NCI-H345 treated with DMSO at 0.1 percent for 48 hours (cell line): ENCODE measurements at regions not wholly inside any gene's neighbourhood (a gene's known extent, or its start where the extent isn't known, plus 50 kb on each side); places are given as distances from the start of the nearest gene placed in this dataset.

ENCODE experiments used
- DNase-seq: peaks from one replicate; lab custom pipeline; 2025; ENCODE audit not compliant: unreplicated experiment; lab: John Stamatoyannopoulos, UW

DNA sequence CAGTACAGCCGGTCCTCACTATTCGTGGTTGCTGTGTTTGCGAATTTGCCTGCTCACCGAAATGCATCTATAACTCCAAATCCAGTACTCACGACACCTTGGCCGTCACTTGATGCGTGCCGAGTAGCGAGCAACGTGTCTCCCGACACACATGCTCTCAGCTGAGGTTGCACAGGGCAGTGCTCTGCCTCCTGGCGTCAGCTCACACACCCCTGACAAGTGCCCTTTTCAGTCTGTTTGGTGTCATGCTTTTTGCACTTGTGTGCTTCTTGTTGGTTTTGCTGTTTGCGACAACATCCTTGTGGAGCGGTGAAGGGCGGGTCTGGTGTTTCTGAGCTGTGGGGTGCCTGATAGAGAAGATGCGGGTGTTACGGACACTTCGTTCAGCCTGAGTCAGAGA lies 110.4 kb upstream of the RFLNA start:
- DNase-seq = peak; percentile 86

DNA sequence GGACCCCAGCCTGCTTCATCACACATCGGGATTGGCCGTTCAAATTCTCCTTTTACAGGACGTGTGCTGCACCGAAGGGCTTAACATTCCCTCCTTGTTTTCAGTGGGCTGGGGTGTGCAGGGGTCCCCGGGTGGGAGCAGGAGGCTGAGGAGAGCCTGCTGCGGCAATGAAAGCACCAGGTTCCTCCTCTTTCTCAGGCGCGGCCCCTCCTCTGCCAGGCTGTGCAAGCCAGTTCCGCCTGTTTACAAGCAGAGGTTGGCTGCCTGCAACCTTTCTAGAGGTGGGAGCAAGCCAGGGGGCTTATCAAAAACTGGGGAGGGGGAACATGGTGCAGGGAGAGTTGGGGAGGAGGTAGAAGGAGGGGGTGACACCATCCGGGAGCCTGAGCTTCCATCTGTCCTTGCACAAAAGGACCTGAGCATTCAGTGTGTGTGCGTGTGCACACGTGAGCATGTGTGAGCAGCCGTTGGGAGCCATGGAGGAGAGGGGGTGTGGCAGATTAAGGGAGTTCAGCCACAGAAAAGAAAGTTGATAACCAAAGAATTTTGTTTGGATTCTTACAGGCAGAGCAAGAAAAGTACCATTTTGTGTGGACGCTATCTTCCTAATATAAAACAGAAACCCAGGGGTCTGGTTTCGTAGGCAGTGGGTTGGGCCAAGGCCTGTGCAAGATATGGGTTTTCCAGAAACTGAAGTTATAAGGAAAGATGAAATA lies 108.8 kb upstream of the RFLNA start:
- no peak for DNase-seq

GRCh38 chr12:124188084-124188483 lies 106.8 kb upstream of the RFLNA start:
- DNase-seq = no peak

DNA sequence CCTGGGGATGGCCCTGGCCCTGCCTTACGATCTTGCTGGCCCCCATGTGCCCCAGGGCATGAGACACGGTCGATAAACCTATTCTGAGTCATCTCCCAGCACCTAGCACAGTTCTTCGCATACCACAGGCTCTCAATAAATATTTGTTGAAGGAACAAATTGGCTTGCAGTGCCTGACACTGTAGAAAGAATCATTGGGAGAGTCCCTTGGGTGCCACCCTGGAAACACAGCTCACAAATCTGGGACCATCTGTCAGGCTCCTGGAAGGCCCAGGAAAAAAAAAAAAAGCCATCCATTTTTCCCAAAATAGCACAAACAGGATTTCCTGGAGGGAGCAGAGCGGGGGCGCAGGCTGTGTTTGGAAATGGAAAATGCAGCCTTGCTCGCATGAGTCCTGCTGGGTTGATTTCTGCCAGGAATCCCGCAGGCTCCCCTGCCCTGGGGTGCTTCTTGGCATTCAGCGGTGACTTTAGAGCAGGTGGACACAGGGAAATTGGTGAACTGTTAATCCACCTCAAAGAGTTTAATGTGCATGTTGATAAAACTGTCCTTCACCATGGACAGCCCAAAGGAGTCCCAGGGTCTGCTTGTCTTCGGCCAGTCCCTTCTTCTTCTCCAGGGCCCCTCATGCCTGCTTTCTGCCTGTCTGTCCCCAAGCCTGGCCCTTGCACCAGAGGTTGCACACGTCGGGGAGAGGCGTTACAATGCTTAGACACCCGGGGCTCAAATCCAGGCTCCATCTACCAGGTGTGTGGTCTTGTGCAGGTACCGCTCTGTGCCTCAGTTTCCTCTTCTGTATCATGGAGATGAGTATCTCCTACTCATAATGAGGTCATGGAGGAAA lies 106.1 kb upstream of the RFLNA start:
- DNase-seq = peak; percentile 70

DNA sequence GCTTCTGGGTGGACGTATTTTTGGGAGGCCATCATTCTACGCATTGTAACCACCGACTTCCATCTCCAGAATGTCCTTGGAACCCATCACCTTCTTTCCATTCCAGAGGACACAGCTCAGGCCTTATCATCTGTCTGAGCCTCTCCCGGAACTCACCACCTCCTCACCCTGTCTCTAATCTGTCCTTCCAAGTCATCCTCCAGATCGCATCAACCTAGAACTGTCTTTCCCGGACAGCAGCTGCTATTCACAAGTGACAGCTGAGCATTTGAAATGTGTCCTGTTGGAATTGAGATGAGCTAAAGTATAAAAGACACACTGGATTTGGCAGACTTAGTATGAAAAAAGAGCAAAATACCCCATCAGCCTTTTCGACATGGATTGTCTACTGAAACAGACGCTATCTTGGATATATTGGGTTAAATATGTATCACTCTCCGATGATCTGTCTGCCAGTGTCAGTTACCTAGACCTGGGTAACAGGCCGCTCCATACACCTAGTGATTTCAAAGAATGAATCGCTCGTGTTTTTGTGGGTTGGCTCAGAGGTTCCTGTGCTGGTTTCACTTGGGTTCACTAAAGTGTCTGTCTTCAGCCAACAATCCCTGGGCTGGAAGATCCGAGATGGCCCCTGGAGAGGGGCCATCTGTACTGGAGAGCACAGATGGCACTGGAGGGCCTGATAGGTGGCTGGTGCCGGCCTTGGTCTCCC lies 104.4 kb upstream of the RFLNA start:
- no peak for DNase-seq

GRCh38 chr12:124191024-124191359 lies 103.9 kb upstream of the RFLNA start:
- no peak for DNase-seq

GRCh38 chr12:124191966-124192365 lies 102.9 kb upstream of the RFLNA start:
- no peak for DNase-seq

DNA sequence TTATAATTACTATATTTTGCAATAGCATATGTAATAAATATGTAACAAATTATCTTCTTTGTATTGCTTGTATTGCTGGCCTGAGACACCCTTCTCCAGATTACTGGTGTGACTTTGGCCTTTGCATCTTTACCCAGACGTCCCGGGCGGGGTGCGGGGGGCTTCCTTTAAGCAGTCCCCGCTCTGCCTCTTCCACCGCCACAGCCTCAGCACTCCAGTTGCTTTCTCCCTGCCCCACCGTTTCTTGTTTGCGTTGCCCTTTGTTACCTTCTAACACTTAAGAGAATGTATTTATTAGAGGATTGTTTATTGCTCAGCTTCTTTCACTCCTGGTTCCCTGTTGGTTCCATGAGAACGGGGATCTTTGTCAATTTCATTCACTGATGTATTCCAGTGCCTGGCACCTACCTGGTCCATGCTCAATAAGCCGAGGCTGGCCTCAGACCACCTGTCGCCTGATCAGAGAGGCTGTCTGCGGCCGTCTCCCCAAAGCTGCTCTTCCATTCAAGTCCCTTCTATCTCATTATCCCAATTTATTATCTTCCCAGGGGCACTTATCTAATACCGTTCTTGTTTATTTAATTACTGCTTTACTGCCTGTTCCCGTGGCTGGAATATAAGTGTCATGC lies 100.5 kb upstream of the RFLNA start:
- DNase-seq = no peak

DNA sequence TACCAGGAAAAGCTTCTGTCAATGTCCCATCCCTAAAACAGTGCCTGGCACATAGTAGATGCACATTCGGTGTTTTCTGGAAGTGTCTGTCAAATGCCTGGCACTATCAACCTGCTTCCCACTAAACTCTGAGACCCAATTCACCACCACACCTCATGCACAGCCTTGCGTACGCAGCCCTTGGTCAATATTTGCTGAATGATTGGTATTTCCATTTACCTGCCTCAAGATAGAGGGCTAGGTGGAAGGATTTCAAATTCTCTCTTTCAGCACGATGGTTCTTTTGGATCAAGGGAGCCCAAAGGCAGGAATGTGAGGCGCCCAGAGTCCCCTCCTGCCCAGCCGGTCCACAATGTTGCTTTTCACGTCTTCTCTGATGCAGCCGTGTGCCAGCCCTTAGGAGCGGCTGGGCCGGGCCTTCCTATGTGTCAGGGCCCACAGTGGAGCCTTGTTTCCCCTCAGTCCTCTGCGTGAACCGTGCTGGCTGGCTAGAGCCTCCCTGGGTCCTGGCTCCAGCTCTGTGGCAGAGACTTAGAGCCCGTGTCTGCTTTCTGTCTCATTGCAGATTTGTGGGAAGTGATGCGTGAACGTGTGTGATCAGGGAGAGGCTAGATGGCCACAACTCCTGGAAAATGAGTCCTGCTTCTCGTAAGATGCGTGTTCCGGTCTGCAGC lies 99.9 kb upstream of the RFLNA start:
- DNase-seq = no peak

DNA sequence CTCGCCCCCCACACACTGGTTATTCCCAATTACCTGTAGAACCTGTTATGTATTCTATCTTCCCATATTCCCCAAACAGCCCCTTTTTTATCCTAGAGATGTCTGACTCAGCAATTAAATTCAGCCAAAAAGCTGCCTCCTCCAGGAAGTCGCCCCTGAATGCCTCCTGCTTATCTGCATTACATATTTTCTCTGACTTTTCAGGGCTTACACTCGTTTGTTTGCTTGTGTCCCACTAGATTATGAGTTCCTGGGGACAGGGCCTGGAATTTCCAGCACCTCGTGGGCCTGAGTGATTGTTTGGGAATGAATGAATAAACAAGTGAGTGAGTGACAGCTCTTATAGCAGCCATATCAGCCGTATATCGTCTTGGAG lies 99.3 kb upstream of the RFLNA start:
- no peak for DNase-seq

- DNase-seq = no peak
These were observed 98.7 kb upstream of the RFLNA start for GRCh38 chr12:124196236-124196635.

DNA sequence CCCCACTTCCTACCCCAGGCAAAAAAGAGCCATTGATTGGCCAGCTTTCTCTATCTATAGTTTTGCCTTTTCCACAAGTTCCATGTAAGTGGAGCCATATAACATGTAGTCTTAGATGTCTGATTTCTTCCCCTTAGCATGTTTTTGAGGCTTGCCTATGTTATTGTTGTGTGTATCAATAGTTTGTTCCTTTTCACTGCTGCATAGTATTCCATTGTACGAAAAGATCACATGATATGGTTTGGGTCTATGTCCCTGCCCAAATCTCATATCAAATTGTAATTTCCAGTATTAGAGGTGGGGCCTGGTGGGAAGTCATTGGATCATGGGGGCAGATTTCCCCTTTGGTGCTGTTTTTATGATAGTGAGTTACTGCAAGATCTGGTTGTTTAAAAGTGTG lies 93.6 kb upstream of the RFLNA start:
- no peak for DNase-seq

GRCh38 chr12:124203176-124203575 lies 91.7 kb upstream of the RFLNA start:
- no peak for DNase-seq

GRCh38 chr12:124205405-124205804 lies 89.5 kb upstream of the RFLNA start:
- DNase-seq = no peak

DNA sequence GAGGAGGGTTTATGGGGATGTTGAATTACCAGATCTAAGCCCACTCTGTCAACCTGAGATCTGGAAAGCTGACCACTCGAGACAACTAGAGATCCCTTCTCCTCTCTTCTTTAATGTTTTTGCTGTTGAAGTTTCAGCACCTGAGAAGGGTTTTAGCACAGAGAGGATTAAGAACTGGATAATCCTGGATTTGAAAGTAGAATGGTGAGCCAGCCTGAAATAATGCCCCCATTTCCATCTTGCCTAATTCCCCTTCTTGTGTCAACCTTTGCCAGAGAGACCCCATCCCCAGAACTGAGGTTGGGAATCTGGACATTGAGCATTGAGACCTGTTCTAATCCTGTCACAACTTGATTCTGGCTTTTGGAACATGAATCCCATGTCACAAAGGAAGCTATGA lies 87.8 kb upstream of the RFLNA start:
- no peak for DNase-seq

GRCh38 chr12:124207617-124208016 lies 87.3 kb upstream of the RFLNA start:
- no peak for DNase-seq

- DNase-seq = no peak
These were observed 86.4 kb upstream of the RFLNA start for GRCh38 chr12:124208489-124208888.

GRCh38 chr12:124210991-124211577 lies 83.8 kb upstream of the RFLNA start:
- no peak for DNase-seq

- DNase-seq = no peak
These were observed 83.1 kb upstream of the RFLNA start for GRCh38 chr12:124211753-124212152.

DNA sequence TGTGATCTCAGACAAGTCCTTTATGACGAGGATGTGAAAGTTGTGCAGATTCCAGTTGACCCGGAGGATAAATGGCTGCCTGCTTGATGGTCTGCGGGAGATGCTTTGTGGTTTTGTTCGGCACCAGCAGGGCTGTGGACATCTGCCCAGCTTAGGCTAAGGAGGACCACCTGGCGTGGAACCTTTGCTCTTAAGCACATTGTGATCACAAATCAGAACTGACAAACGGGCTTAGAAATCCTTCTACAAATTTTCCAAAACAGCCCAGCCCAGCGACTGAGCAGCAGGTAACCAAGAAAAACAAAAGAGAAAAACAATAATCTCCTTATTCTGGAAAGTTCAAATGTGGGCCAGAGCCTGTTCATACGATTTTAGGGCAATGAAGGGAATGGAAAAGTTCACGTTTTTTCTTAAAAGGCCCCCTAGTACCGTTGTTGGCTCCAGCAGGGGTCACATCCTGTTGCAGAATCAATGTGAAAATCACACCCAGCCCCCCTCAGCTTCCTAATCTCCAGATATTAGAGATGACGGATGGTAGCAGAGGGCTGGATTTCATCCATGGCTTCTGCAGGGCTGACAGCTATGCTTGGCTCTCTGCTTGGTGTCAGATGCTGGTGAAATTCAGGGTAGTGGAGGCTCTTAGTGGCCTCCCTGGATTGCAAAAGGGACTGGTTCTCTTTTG lies 81.1 kb upstream of the RFLNA start:
- no peak for DNase-seq
